ENCODE measurements at regions not wholly inside any gene's neighbourhood (a gene's known extent, or its start where the extent isn't known, plus 50 kb on each side); places are given as distances from the start of the nearest gene placed in this dataset.

GRCh38 chr2:47653902-47654789 is 83.4 kb upstream of the KCNK12 start:
- ATAC-seq (peak; percentile 62), DNase-seq (peak; percentile 36 to 66 (median 60))
- 36 to 44% methylated on average over 20 of the region's 20 CpGs for WGBS, 2 donors
- peaks cover 20% of the 10 kb centered on the region for H3K4me1 ChIP-seq
- no peak overlapping the region for H3K4me3 ChIP-seq
- H3K36me3 ChIP-seq (replicated peaks in 1 of 2; ENCODE audit: insufficient read depth in 1 of 2, low read depth in 2 of 2) = no peaks in the 10 kb centered on the region
- intact Hi-C loops (cut with DNase I) = no loop called here
- no peaks in the 10 kb centered on the region for H3K27me3 ChIP-seq
- no peaks in the 10 kb centered on the region for H3K9me3 ChIP-seq
- H3K27ac ChIP-seq = no peak overlapping the region
- TF ChIP-seq POLR2A (IDR thresholded peaks at IDR 0.05) (no peak), CTCF (IDR thresholded peaks at IDR 0.05) (peak in 3 of 7 experiments; percentile 15 to 27 (median 16))

- H3K27ac ChIP-seq = no peak overlapping the region
- no peak for DNase-seq
- H3K9me3 ChIP-seq = no peaks in the 10 kb centered on the region
- WGBS, 2 donors = 81 to 87% methylated on average over 6 of the region's 6 CpGs
- no peak overlapping the region for H3K4me3 ChIP-seq
- peaks cover 20% of the 10 kb centered on the region for H3K4me1 ChIP-seq
- no peak for TF ChIP-seq POLR2A (IDR thresholded peaks at IDR 0.05)
- TF ChIP-seq CTCF (IDR thresholded peaks at IDR 0.05) = no peak
- intact Hi-C loops (cut with DNase I) = no loop called here
- no peak for ATAC-seq
- H3K36me3 ChIP-seq (replicated peaks in 1 of 2; ENCODE audit: insufficient read depth in 1 of 2, low read depth in 2 of 2) = no peaks in the 10 kb centered on the region
- H3K27me3 ChIP-seq = no peaks in the 10 kb centered on the region
Measured at GRCh38 chr2:47653036-47653435, 82.3 kb upstream of the KCNK12 start.

GRCh38 chr2:47652061-47652690 is 81.4 kb upstream of the KCNK12 start:
- H3K27ac ChIP-seq = no peak overlapping the region
- peaks cover 20% of the 10 kb centered on the region for H3K4me1 ChIP-seq
- ATAC-seq (no peak), DNase-seq (no peak)
- no peaks in the 10 kb centered on the region for H3K36me3 ChIP-seq (replicated peaks in 1 of 2; ENCODE audit: insufficient read depth in 1 of 2, low read depth in 2 of 2)
- TF ChIP-seq CTCF (IDR thresholded peaks at IDR 0.05) (no peak), POLR2A (IDR thresholded peaks at IDR 0.05) (no peak)
- H3K4me3 ChIP-seq = no peak overlapping the region
- WGBS, 2 donors = 86 to 88% methylated on average over 8 to 10 of the region's 10 CpGs
- no peaks in the 10 kb centered on the region for H3K27me3 ChIP-seq
- H3K9me3 ChIP-seq = no peaks in the 10 kb centered on the region
- intact Hi-C loops (cut with DNase I) = no loop called here

GRCh38 chr2:47651296-47651695 is 80.5 kb upstream of the KCNK12 start:
- no peak overlapping the region for H3K4me3 ChIP-seq
- H3K36me3 ChIP-seq (replicated peaks in 1 of 2; ENCODE audit: insufficient read depth in 1 of 2, low read depth in 2 of 2) = no peaks in the 10 kb centered on the region
- intact Hi-C loops (cut with DNase I) = no loop called here
- no peak overlapping the region for H3K27ac ChIP-seq
- no peaks in the 10 kb centered on the region for H3K9me3 ChIP-seq
- peaks cover 20% of the 10 kb centered on the region for H3K4me1 ChIP-seq
- no peaks in the 10 kb centered on the region for H3K27me3 ChIP-seq
- 19 to 20% methylated on average over 4 to 5 of the region's 5 CpGs for WGBS, 2 donors
- peak; percentile 83 for ATAC-seq
- peak; percentile 60 to 82 (median 80) for DNase-seq
- TF ChIP-seq CTCF (IDR thresholded peaks at IDR 0.05) (peak in 2 of 7 experiments; percentile 9 to 15), POLR2A (IDR thresholded peaks at IDR 0.05) (no peak)
